Fibroblast of lung (primary cell): ENCODE measurements at regions not wholly inside any gene's neighbourhood (a gene's known extent, or its start where the extent isn't known, plus 50 kb on each side); places are given as distances from the start of the nearest gene placed in this dataset.

ENCODE experiments used
- DNase-seq, 2 donors: peaks; one replicate each; pipeline versions ENCODE4 v3.0.0 to v3.0.0-alpha.2; 2010; ENCODE audit warnings: low read depth in 2 of 2
- H2AFZ ChIP-seq: 2 replicates; pipeline ENCODE4 v1.5.1; 2012; ENCODE audit warnings: low read length, control low read depth, inconsistent platforms
- H3K27ac ChIP-seq: 2 replicates; pipeline ENCODE4 v1.5.1; 2011; ENCODE audit warnings: low read length, control low read depth; ENCODE audit not compliant: insufficient read depth
- H3K27me3 ChIP-seq: 2 replicates; pipeline ENCODE4 v1.5.1; 2011; ENCODE audit warnings: mild to moderate bottlenecking, low read length; ENCODE audit not compliant: control insufficient read depth, insufficient read depth
- H3K36me3 ChIP-seq: 2 replicates; pipeline ENCODE4 v1.5.1; 2011; ENCODE audit warnings: low read length; ENCODE audit not compliant: control insufficient read depth, insufficient read depth
- H3K4me1 ChIP-seq: 2 replicates; pipeline ENCODE4 v1.5.1; 2011; ENCODE audit warnings: low read length; ENCODE audit not compliant: control insufficient read depth, insufficient read depth; ENCODE audit errors: extremely low read depth
- H3K4me2 ChIP-seq: 2 replicates; pipeline ENCODE4 v1.5.1; 2011; ENCODE audit warnings: low read length, control low read depth; ENCODE audit not compliant: insufficient read depth; ENCODE audit errors: extremely low read depth
- H3K4me3 ChIP-seq, 4 experiments: fragments of 200-600 bp in 1 of 4; sonication (generic) in 1 of 4; replicated peaks in 1 of 4; 2 replicates each; pipeline ENCODE4 v1.5.1; 2011 to 2016; ENCODE audit warnings: low read length in 4 of 4, low read depth in 3 of 4, mild to moderate bottlenecking in 3 of 4, control low read depth in 2 of 4, inconsistent platforms in 1 of 4, mixed read lengths in 1 of 4; ENCODE audit not compliant: insufficient read depth in 1 of 4; ENCODE audit errors: control extremely low read depth in 1 of 4
- H3K79me2 ChIP-seq: 2 replicates; pipeline ENCODE4 v1.5.1; 2012; ENCODE audit warnings: mild to moderate bottlenecking, low read length, inconsistent platforms; ENCODE audit not compliant: control insufficient read depth, insufficient read depth
- H3K9ac ChIP-seq: 2 replicates; pipeline ENCODE4 v1.5.1; 2011; ENCODE audit warnings: mild to moderate bottlenecking, low read length, control low read depth; ENCODE audit not compliant: insufficient read depth
- H3K9me3 ChIP-seq: 2 replicates; pipeline ENCODE4 v1.5.1; 2012; ENCODE audit warnings: low read depth, low read length; ENCODE audit not compliant: control insufficient read depth, insufficient read depth
- H4K20me1 ChIP-seq: 2 replicates; pipeline ENCODE4 v1.5.1; 2011; ENCODE audit warnings: low read length; ENCODE audit not compliant: control insufficient read depth, insufficient read depth; ENCODE audit errors: extremely low read depth
- CTCF ChIP-seq, 2 donors: IDR thresholded peaks in 1 of 2; conservative IDR thresholded peaks in 1 of 2; 1 replicate in 1 of 2; 2 replicates in 1 of 2; pipeline ENCODE4 v1.5.1; 2011 to 2012; ENCODE audit warnings: low read length in 2 of 2, control low read depth in 1 of 2, inconsistent platforms in 1 of 2, low read depth in 1 of 2, mild to moderate bottlenecking in 1 of 2
- EZH2 ChIP-seq: IDR thresholded peaks from 2 replicates; pipeline ENCODE4 v1.5.1; 2012; ENCODE audit warnings: low read length, control low read depth, mild to moderate bottlenecking; ENCODE audit errors: missing control alignments

- no peak overlapping the region for H3K4me2 ChIP-seq
- TF ChIP-seq EZH2 (no peak), CTCF (conservative IDR thresholded peaks at IDR 0.05 in 1 of 2, IDR thresholded peaks at IDR 0.05 in 1 of 2; ENCODE audit: low read depth in 1 of 2, low read length in 2 of 2) (no peak)
- no peak for DNase-seq
- H3K27me3 ChIP-seq: no peaks in the 10 kb centered on the region
- H2AFZ ChIP-seq: no peak overlapping the region
- no peaks in the 10 kb centered on the region for H3K79me2 ChIP-seq
- H3K4me1 ChIP-seq: no peaks in the 10 kb centered on the region
- H3K27ac ChIP-seq: no peak overlapping the region
- no peaks in the 10 kb centered on the region for H3K36me3 ChIP-seq
- H3K4me3 ChIP-seq: no peak overlapping the region
- H3K9ac ChIP-seq: no peak overlapping the region
- no peaks in the 10 kb centered on the region for H4K20me1 ChIP-seq
- H3K9me3 ChIP-seq: no peaks in the 10 kb centered on the region
These were observed 194.4 kb upstream of the HS3ST1 start for GRCh38 chr4:11622961-11623725.

- Histone ChIP-seq H3K27ac (no peak overlapping the region), H3K9ac (no peak overlapping the region), H3K4me3 (no peak overlapping the region), H3K9me3 (no peaks in the 10 kb centered on the region), H4K20me1 (no peaks in the 10 kb centered on the region), H3K4me1 (no peaks in the 10 kb centered on the region), H3K79me2 (no peaks in the 10 kb centered on the region), H3K4me2 (no peak overlapping the region), H2AFZ (no peak overlapping the region), H3K27me3 (no peaks in the 10 kb centered on the region), H3K36me3 (no peaks in the 10 kb centered on the region)
- TF ChIP-seq EZH2 (no peak), CTCF (conservative IDR thresholded peaks at IDR 0.05 in 1 of 2, IDR thresholded peaks at IDR 0.05 in 1 of 2; ENCODE audit: low read depth in 1 of 2, low read length in 2 of 2) (no peak)
- peak in 1 of 2 donors; percentile 12 for DNase-seq
These were observed 192.2 kb upstream of the HS3ST1 start for GRCh38 chr4:11620861-11621260.

GRCh38 chr4:11618666-11619282 lies 190.1 kb upstream of the HS3ST1 start:
- TF ChIP-seq EZH2: no peak
- TF ChIP-seq CTCF (conservative IDR thresholded peaks at IDR 0.05 in 1 of 2, IDR thresholded peaks at IDR 0.05 in 1 of 2; ENCODE audit: low read depth in 1 of 2, low read length in 2 of 2): no peak
- no peak overlapping the region for H2AFZ ChIP-seq
- H3K27ac ChIP-seq: no peak overlapping the region
- H3K4me3 ChIP-seq: no peak overlapping the region
- H3K79me2 ChIP-seq: no peaks in the 10 kb centered on the region
- H3K27me3 ChIP-seq: no peaks in the 10 kb centered on the region
- no peaks in the 10 kb centered on the region for H3K4me1 ChIP-seq
- H3K9me3 ChIP-seq: no peaks in the 10 kb centered on the region
- no peak for DNase-seq
- no peak overlapping the region for H3K9ac ChIP-seq
- no peak overlapping the region for H3K4me2 ChIP-seq
- no peaks in the 10 kb centered on the region for H4K20me1 ChIP-seq
- H3K36me3 ChIP-seq: no peaks in the 10 kb centered on the region
